Embryonic facial prominence (tissue), 1 donor: ENCODE measurements at regions not wholly inside any gene's neighbourhood (a gene's known extent, or its start where the extent isn't known, plus 50 kb on each side); places are given as distances from the start of the nearest gene placed in this dataset.

ENCODE experiments used
- DNase-seq: peaks from one replicate; pipeline ENCODE4 v3.0.0-alpha.2; 2016; ENCODE audit errors: extremely low spot score

- no peak for DNase-seq
Observed at GRCh38 chr15:69946870-69947269, 150.8 kb downstream of the TLE3 start.

- DNase-seq, result no peak
Observed at GRCh38 chr15:69947394-69947793, 150.3 kb downstream of the TLE3 start.

GRCh38 chr15:69949485-69949884, 148.2 kb downstream of the TLE3 start:
- no peak for DNase-seq

GRCh38 chr15:69951256-69951897, 146.3 kb downstream of the TLE3 start:
- no peak for DNase-seq

- DNase-seq, result no peak
Observed at GRCh38 chr15:69951898-69952555, 145.7 kb downstream of the TLE3 start.

GRCh38 chr15:69953051-69953450, 144.7 kb downstream of the TLE3 start:
- DNase-seq, result no peak

- DNase-seq, result no peak
Observed at GRCh38 chr15:69953816-69954215, 143.9 kb downstream of the TLE3 start.

- no peak for DNase-seq
Observed at GRCh38 chr15:69954666-69955065, 143.1 kb downstream of the TLE3 start.

GRCh38 chr15:69955240-69955894, 142.3 kb downstream of the TLE3 start:
- no peak for DNase-seq

- DNase-seq, result no peak
Observed at GRCh38 chr15:69956417-69956816, 141.3 kb downstream of the TLE3 start.

- no peak for DNase-seq
Observed at GRCh38 chr15:69957175-69957574, 140.5 kb downstream of the TLE3 start.

GRCh38 chr15:69958496-69959084, 139.1 kb downstream of the TLE3 start:
- no peak for DNase-seq

- no peak for DNase-seq
Observed at GRCh38 chr15:69962561-69962960, 135.2 kb downstream of the TLE3 start.

GRCh38 chr15:69963385-69963784, 134.3 kb downstream of the TLE3 start:
- no peak for DNase-seq

- DNase-seq, result no peak
Observed at GRCh38 chr15:69971771-69972170, 125.9 kb downstream of the TLE3 start.

GRCh38 chr15:69972436-69972835, 125.3 kb downstream of the TLE3 start:
- DNase-seq, result no peak

GRCh38 chr15:69973102-69973714, 124.5 kb downstream of the TLE3 start:
- no peak for DNase-seq

- no peak for DNase-seq
Observed at GRCh38 chr15:69973880-69974279, 123.8 kb downstream of the TLE3 start.

- no peak for DNase-seq
Observed at GRCh38 chr15:69974321-69974720, 123.4 kb downstream of the TLE3 start.

- peak; percentile 41 for DNase-seq
Observed at GRCh38 chr15:69976366-69976994, 121.2 kb downstream of the TLE3 start.

GRCh38 chr15:69978603-69979002, 119.1 kb downstream of the TLE3 start:
- no peak for DNase-seq

GRCh38 chr15:69979262-69979661, 118.5 kb downstream of the TLE3 start:
- no peak for DNase-seq
